ENCODE measurements at regions not wholly inside any gene's neighbourhood (a gene's known extent, or its start where the extent isn't known, plus 50 kb on each side); places are given as distances from the start of the nearest gene placed in this dataset.
A peak's percentile ranks its signal among the peaks of the same experiment; 100 is the strongest.

GRCh38 chr1:38265293-38266196 lies 219.0 kb upstream of the POU3F1 start:
- no peak for DNase-seq

- no peak for DNase-seq
These were observed 216.8 kb upstream of the POU3F1 start for GRCh38 chr1:38263438-38263837.

DNA sequence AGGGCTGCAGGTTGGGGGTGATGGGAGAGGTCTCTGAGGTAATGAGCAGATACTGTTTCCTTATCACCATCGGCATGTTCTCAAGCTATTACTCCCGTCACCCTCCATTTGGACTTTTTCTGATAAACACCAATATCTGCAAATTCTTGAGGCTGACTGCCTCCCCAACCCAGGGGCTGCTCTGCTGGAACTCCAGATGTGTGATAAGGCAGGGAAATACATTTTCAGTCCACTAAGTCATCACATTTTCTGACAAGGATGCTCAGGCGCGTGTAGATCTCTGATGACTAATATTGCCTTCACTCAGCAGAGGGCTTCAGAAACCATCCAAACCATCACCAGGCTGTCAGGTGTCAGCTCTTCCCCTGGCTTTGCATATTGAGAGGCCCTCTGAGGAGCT lies 215.0 kb upstream of the POU3F1 start:
- DNase-seq = no peak

DNA sequence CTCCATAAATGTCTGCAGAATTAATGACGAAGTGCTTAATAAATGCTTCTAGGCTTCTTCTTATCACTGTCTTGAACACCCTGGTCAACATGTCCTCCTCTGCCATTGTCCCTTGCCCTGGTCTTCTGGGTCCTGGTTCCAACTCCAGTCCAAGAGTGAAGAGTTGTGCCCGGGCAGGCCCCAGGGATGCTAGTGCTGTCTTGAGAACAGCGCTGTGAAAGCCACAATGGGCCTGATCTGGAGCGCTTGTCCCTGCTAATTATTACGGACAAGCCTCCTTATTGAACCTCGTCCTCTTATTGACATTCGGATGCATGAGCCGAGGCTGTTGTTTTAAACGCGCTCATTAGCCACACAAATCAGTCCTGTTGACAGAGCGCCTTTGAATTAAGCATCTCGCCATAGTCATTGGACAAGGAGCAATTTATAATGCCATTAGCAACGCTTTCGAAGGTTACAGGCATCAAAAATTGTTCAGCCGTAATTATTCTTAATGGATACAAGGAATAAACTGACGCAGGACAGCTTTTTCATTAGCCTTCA lies 211.6 kb upstream of the POU3F1 start:
- DNase-seq = no peak

DNA sequence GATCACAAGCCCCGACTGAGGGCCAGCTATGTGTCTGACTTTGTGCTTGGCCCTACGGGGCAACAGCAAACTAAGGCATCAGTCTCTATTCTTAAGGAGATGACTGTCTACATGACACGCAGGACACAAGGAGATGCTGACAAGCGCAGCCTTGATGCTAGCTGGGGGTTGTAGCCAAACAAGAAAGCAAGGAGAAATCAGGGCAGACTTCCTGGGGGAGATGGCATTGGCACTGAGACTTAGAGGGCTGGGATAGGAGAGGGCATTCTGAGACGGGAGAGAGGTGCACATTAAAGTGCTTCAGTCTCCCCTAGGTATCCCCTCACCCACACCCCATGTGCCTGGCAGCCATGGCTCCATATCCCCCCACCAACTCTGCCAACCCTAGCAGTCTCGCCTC lies 210.8 kb upstream of the POU3F1 start:
- DNase-seq = no peak

- no peak for DNase-seq
These were observed 209.5 kb upstream of the POU3F1 start for GRCh38 chr1:38256072-38256471.

DNA sequence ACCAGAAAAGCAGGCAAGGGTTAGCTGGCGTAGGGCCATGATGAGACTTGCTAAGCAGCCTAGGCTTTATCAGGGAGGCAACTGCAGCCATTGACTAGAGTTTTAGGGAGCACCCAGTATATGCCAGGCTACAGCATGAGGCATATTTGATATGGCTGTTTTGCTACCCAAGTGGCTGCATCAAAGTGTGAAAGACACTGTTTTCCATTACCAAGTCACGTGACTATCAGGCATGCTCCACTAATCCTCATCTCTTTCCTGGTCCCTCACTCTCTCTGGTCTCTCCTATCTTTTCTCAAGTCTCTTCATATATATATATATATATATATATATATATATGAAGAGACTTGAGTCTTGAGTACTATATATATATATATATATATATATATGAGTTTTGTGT lies 206.7 kb upstream of the POU3F1 start:
- no peak for DNase-seq

DNA sequence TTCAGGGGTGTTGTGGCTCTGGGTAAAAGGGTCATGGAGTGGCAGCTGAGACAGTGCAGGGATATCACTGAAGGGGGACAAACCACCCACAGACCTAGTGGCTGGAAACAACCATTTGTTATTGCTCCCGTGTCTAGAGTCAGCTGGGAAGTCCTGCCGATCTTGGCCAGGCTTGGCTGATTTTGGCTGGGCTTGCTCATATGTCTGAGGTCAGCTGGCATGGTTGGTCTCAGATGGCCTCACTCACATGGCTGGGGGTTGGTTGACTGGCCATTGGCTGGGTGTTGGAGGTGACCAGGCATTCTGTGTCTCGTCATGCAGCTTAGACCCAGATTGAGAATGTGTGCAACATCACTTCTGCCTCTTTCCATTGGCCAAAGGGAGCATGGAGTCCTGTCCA lies 203.8 kb upstream of the POU3F1 start:
- DNase-seq = no peak

GRCh38 chr1:38249001-38249400 lies 202.4 kb upstream of the POU3F1 start:
- DNase-seq = no peak

DNA sequence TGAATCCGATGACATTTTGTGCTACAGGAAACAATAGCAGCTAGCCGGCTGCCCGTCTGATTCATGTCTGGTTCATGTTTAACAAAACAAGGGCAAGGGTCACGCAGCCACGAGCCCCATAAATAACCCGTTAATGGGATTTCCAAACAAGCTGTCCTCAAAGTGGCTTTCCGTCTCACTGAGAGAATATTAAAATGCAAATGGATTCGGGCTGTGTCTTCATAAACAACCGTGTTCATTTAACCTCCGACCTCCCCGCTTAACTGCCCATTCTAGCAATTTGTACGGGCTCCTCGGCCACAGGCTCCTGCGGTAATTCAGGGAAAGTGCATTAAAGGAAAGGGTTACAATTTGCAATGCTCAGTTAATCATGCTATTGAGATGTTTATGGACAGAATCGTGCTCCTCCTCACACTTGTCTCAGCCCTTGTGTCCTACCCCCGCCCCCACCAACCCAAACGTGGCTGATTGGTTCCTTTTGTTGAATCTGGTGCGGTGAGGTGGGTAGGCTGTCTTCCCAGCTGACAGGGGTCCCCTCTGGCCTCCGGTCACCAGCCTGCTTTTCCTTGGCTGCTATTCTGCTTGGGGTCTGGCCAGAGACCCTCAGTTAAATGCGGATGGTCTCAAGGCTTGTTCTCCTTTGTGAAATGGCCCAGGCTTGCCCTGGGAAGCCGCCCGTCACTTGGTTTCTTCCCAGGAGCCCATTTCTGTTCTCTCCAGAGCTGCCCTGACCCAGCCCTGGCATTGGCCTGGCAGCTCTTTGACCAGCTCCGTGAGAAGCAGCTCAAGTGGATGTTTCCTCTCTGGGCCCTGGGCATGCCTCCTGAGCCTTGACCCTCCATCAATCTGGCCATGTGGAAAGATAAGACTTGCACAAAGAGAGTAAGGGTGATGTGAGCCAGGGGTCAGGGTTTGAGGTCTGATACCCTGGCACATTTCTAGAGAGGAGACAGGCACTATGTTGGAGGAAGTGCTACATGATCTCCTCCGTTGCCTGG lies 200.7 kb upstream of the POU3F1 start:
- DNase-seq = no peak

DNA sequence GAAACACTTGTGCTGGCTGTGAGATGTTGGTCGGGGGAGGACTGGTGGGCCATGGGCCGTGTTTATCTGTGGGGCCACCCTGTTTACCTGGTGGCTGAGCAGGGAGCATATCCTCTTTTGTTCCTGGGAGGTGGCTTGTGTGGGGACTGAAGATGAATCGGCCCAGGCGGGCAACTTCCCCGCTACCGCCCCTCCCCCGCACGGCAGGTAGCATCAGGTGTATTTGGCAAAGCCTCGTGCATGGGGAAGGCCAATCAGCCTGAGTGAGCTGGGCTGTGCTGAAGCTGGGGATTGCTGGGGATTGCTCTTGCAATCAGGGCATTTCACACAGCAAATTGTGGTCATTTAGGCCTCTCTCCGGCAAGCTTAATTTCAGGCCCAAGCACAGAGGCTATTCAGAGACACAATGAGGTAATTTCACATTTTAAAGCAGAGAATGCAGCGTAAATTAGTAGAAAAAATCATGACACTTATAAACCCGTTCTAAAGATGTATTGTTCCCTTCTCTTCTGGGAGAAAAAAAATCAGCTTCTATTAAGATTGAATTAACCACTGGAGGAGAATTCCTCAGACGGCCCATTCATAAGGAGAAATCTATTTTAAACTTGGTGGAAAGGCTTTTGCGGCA lies 197.7 kb upstream of the POU3F1 start:
- DNase-seq = no peak

DNA sequence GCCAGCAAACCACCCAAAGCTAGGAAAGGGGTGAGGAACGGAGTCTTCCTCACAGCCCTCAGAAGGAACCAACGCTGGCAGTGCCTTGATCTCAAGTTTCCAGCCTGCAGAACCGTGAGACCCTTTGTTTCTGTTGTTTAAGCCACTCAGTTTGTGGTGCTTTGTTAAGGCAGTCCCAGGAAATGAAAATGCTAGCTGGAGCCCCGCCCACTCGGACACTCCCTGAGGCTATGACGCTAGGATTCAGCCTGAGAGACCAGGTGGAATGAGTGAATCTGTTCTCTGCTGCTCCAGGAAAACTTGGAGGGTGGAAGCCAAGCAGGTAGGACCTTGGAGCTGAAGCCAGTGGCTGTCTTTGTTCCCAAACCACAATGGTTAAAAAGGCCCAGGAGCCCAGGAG lies 196.5 kb upstream of the POU3F1 start:
- no peak for DNase-seq

GRCh38 chr1:38242506-38242905 lies 195.9 kb upstream of the POU3F1 start:
- DNase-seq = no peak

DNA sequence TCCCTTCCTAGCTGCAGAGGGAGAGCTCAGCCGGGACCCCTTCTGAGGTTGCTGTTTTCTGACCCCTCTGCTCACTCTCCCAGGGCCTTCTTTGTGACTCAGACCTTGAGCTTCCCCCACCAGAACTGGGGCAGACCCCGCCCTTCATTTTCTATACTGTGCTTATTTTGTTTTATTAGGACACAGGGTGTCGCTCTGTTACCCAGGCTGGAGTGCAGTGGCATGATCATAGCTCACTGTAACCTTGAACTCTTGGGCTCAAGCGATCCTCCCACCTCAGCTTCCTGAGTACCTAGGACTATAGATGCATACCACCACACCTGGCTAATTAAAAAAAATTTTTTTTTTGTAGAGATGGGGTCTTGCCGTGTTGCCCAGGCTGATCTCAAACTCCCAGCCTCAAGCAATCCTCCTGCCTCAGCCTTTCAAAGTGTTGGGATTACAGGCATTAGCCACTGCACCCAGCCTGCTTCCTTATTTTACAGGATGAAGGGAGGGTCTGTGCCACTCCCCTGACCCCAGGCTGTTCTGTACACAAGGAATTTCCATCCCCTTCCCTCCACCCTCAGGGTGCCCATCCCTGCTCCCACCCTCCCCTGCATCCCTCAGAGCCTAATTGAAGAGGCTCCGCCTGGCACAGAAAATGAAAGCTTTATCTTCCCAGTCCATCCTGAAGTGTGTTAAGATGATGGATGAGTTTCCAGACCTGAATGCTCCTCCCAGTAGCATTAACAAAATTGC lies 195.2 kb upstream of the POU3F1 start:
- DNase-seq = no peak

GRCh38 chr1:38240618-38241017 lies 194.0 kb upstream of the POU3F1 start:
- DNase-seq = no peak

DNA sequence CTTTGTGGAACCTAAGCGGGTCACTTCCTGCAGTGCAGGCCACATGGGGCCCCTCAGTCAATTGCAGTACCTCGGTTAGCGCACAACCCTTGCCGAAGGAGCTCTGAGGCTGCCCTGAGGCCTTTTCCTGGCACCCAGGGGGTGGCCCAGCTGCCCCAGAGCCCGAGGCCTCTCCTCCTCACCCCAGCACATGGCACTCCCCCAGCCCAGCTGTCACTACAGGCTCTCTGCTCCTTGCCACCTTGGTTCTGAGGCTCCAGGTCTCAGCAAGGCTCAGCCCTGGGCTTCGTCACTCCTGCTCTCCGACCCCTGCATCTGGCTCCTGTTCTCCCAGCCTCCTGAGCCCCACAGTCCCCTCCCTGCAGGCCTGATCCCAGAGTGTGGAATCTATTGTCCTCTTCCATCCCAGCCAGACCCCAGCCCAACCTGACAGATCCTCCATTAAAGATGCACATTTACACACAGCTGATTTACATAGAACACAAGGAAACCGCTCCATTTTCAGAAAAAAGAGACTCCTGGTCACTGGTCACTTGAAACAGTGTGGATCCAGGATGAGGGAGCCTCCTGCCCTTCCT lies 192.8 kb upstream of the POU3F1 start:
- DNase-seq = no peak

- DNase-seq = no peak
These were observed 191.7 kb upstream of the POU3F1 start for GRCh38 chr1:38238294-38238693.

GRCh38 chr1:38235705-38236104 lies 189.1 kb upstream of the POU3F1 start:
- DNase-seq = peak in 1 of 3 donors; percentile 84

DNA sequence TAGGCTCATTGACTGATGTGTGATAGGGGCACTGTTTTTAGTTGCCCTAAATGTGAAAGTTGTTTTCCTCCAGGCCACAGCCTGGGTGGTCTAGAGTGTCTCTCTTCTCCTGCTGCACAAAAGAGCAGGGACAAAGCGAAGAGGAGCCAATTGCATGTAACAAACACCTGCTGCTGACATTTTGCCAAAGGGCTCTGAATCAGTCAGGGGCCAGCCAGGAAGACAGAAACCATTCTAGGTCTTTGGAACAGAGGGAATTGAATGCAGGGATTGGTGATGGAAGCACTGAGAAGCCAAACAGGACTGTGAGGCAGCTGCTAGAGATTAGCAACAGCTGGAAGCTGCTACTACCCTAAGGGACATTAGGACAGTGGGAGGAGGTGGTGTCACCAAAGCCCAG lies 185.3 kb upstream of the POU3F1 start:
- no peak for DNase-seq

DNA sequence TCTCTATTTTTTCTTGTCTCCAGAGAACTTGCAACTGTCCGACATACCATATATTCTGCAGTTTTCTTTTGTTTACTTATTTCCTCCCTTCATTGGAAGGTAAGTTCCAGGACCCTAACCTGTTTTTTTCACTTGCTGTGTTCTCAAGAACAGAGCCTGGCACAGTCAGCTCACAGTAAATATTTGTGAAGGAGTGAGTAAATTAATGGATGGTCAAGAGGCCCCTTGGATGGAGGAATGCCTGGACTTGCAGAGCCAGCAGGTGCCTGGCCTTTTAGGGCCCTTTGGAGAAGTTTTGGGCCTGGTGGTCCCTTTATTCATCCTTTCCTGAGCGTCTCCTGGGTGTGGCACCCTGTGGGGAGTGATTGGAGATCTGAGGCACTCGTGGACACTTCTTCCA lies 182.1 kb upstream of the POU3F1 start:
- no peak for DNase-seq

DNA sequence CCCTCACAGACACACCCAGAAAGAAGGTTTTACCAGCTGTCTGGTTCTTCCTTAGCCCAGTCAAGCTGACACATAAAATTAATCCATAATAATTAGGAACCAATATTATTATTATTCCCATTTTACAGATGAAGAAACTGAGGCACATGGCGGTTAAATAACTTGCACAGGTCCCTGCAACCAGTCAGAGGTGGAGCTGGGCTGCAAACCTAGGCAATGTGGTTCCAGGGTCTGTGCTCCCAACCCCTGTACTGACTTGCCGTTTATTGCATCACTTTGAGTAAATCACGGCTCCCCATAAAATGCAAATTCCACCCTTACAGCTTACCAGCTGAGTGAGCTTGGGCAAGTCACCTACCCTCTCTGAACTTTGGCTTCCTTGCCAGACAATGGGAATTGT lies 179.2 kb upstream of the POU3F1 start:
- DNase-seq = no peak

Measured in muscle of back (tissue), 3 donors.